ENCODE measurements at regions not wholly inside any gene's neighbourhood (a gene's known extent, or its start where the extent isn't known, plus 50 kb on each side); places are given as distances from the start of the nearest gene placed in this dataset.

DNA sequence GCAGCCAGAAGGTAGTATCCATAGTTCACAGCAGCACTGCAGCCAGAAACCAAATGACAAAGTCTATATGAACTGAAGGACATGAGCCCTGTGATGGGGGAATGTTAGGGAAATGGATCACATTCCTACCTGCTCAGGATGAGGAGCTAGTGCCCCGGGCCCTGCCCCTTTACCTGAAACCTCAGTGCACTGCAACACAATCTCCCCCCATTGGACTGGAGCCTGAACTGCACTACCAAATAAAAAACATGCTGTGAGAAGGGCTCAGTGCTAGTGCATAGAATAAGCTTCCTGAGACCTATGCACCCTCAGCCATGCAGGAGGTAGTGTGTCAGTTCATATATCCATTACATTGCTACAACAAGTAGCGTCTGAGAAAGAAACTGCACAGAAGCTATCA lies 477.8 kb downstream of the HACE1 start:
- TF ChIP-seq, protein P1, sequence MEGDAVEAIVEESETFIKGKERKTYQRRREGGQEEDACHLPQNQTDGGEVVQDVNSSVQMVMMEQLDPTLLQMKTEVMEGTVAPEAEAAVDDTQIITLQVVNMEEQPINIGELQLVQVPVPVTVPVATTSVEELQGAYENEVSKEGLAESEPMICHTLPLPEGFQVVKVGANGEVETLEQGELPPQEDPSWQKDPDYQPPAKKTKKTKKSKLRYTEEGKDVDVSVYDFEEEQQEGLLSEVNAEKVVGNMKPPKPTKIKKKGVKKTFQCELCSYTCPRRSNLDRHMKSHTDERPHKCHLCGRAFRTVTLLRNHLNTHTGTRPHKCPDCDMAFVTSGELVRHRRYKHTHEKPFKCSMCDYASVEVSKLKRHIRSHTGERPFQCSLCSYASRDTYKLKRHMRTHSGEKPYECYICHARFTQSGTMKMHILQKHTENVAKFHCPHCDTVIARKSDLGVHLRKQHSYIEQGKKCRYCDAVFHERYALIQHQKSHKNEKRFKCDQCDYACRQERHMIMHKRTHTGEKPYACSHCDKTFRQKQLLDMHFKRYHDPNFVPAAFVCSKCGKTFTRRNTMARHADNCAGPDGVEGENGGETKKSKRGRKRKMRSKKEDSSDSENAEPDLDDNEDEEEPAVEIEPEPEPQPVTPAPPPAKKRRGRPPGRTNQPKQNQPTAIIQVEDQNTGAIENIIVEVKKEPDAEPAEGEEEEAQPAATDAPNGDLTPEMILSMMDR (IDR thresholded peaks at IDR 0.05; ENCODE audit: poor library complexity, severe bottlenecking): no peak
- TF ChIP-seq POLR2AphosphoS5 (IDR thresholded peaks at IDR 0.05): no peak
